ENCODE measurements at regions not wholly inside any gene's neighbourhood (a gene's known extent, or its start where the extent isn't known, plus 50 kb on each side); places are given as distances from the start of the nearest gene placed in this dataset.

GRCh38 chr1:163712321-163712720 is 390.6 kb downstream of the NUF2 start:
- TF ChIP-seq NR1H2 (CRISPR knock-in tag; IDR thresholded peaks at IDR 0.05) (no peak), CTCF (IDR thresholded peaks at IDR 0.05) (no peak)

All from WTC11 (cell line).